HCT116 (cell line): ENCODE measurements at regions not wholly inside any gene's neighbourhood (a gene's known extent, or its start where the extent isn't known, plus 50 kb on each side); places are given as distances from the start of the nearest gene placed in this dataset.

Experiments
- ATAC-seq: fragments of 200-7000 bp; cut with Tn5 transposase; 2 replicates; pipeline ENCODE4 v1.9.1; 2020; ENCODE audit warnings: mild to moderate bottlenecking, moderate library complexity
- BruUV-seq: library from RNA; stranded (reverse); fragments of 400-500 nt; replicated peaks from 2 replicates; lab custom pipeline; 2021; lab: Mats Ljungman, UMichigan
- CTCF ChIA-PET: fragments of 300-600 bp; sonication (Branson Sonifier 250); formaldehyde crosslinking; loops from one replicate; lab custom pipeline; 2021; ENCODE audit warnings: antibody characterized with exemption; lab: Charles Lee
- POLR2A ChIA-PET: fragments of 300-600, 350-600 bp; sonication (Branson Sonifier 250); formaldehyde crosslinking; loops from one replicate; lab custom pipeline; 2021; ENCODE audit warnings: antibody characterized with exemption; lab: Charles Lee
- RAD21 ChIA-PET, 2 experiments: fragments of 300-600 bp; sonication (Branson Sonifier 250); formaldehyde crosslinking; loops; one replicate each; lab custom pipeline; 2023; ENCODE audit warnings: low total read pairs in 2 of 2; ENCODE audit not compliant: uncharacterized antibody in 2 of 2, unreplicated experiment in 2 of 2, low non-redundant PET in 1 of 2; lab: Charles Lee
- DNase-seq: peaks from one replicate; pipeline ENCODE4 v3.0.0-alpha.2; 2010; ENCODE audit warnings: low read depth, low spot score
- H2AFZ ChIP-seq: fragments of 200-600 bp; shearing (Covaris generic), sonication (generic); 2 replicates; pipeline ENCODE4 v1.6.1; 2017; ENCODE audit warnings: low read depth, mixed run types, mixed read lengths, antibody characterized with exemption, low read length; ENCODE audit not compliant: poor library complexity, severe bottlenecking
- H3K27ac ChIP-seq: 2 replicates; pipeline ENCODE4 v1.5.1; 2012; ENCODE audit warnings: low read depth, low read length
- H3K27me3 ChIP-seq: fragments of 200-600 bp; sonication (generic); 2 replicates; pipeline ENCODE4 v1.6.1; 2016; ENCODE audit warnings: mixed run types, low read length, mixed read lengths; ENCODE audit not compliant: insufficient read depth
- H3K36me3 ChIP-seq, 2 experiments: fragments of 200-500 bp in 1 of 2; fragments of 200-600 bp in 1 of 2; sonication (Bioruptor generic) in 1 of 2; sonication (generic) in 1 of 2; 2 replicates each; pipeline versions ENCODE4 v1.5.1 to v1.6.1; 2014 to 2016; ENCODE audit warnings: low read length in 2 of 2, inconsistent platforms in 1 of 2, mixed read lengths in 1 of 2, mixed run types in 1 of 2; ENCODE audit not compliant: insufficient read depth in 2 of 2, control insufficient read depth in 1 of 2
- H3K4me1 ChIP-seq, 2 experiments: fragments of 200-600 bp in 1 of 2; sonication (generic) in 1 of 2; 2 replicates each; pipeline versions ENCODE4 v1.5.1 to v1.6.1; 2012 to 2017; ENCODE audit warnings: low read length in 2 of 2, inconsistent platforms in 1 of 2, mild to moderate bottlenecking in 1 of 2, mixed read lengths in 1 of 2, mixed run types in 1 of 2, moderate library complexity in 1 of 2; ENCODE audit not compliant: insufficient read depth in 2 of 2, control insufficient read depth in 1 of 2
- H3K4me2 ChIP-seq: fragments of 200-600 bp; sonication (generic); 2 replicates; pipeline ENCODE4 v1.6.1; 2017; ENCODE audit warnings: mixed run types, low read length, mixed read lengths
- H3K4me3 ChIP-seq, 2 experiments: fragments of 200-600 bp in 1 of 2; sonication (generic) in 1 of 2; replicated peaks in 1 of 2; 2 replicates each; pipeline ENCODE4 v1.5.1; 2011 to 2016; ENCODE audit warnings: low read length in 2 of 2, control low read depth in 1 of 2, low read depth in 1 of 2, mild to moderate bottlenecking in 1 of 2, mixed read lengths in 1 of 2, mixed run types in 1 of 2
- H3K79me2 ChIP-seq: fragments of 200-600 bp; sonication (generic); 2 replicates; pipeline ENCODE4 v1.6.1; 2017; ENCODE audit warnings: mild to moderate bottlenecking, mixed run types, low read length, moderate library complexity, mixed read lengths; ENCODE audit not compliant: insufficient read depth
- H3K9ac ChIP-seq: fragments of 200-600 bp; sonication (generic); 2 replicates; pipeline ENCODE4 v1.6.1; 2016; ENCODE audit warnings: low read length, mixed read lengths
- H3K9me2 ChIP-seq: fragments of 200-600 bp; sonication (generic), shearing (Covaris generic); 2 replicates; pipeline ENCODE4 v1.6.1; 2017; ENCODE audit warnings: mixed run types, mild to moderate bottlenecking, moderate library complexity; ENCODE audit not compliant: insufficient read depth
- H3K9me3 ChIP-seq, 2 experiments: fragments of 200-500 bp in 1 of 2; fragments of 200-600 bp in 1 of 2; sonication (Bioruptor generic) in 1 of 2; sonication (generic) in 1 of 2; 2 replicates each; pipeline ENCODE4 v1.6.1; 2014 to 2017; ENCODE audit warnings: low read length in 2 of 2, mixed read lengths in 2 of 2, inconsistent platforms in 1 of 2, low read depth in 1 of 2, mild to moderate bottlenecking in 1 of 2, mixed run types in 1 of 2, moderate library complexity in 1 of 2; ENCODE audit not compliant: control insufficient read depth in 1 of 2, insufficient read depth in 1 of 2
- H4K20me1 ChIP-seq: fragments of 200-600 bp; sonication (generic), shearing (Covaris generic); 2 replicates; pipeline ENCODE4 v1.6.1; 2017; ENCODE audit warnings: mixed run types, mild to moderate bottlenecking, moderate library complexity; ENCODE audit not compliant: insufficient read depth
- CBX3 ChIP-seq: IDR thresholded peaks from 2 replicates; pipeline ENCODE4 v1.6.1; 2012; ENCODE audit warnings: low read depth
- ELF1 ChIP-seq: IDR thresholded peaks from 2 replicates; pipeline ENCODE4 v1.6.1; 2012; ENCODE audit warnings: low read depth, borderline replicate concordance
- EZH2phosphoT487 ChIP-seq: fragments of 200-600 bp; IDR thresholded peaks from 2 replicates; pipeline ENCODE4 v1.6.1; 2018; ENCODE audit warnings: antibody characterized with exemption, borderline replicate concordance
- FOSL1 ChIP-seq: IDR thresholded peaks from 2 replicates; pipeline ENCODE4 v1.6.1; 2012; ENCODE audit warnings: low read depth
- JUND ChIP-seq: IDR thresholded peaks from 2 replicates; pipeline ENCODE4 v1.6.1; 2012
- POLR2A ChIP-seq: IDR thresholded peaks from 2 replicates; pipeline ENCODE4 v1.7.0; 2011; ENCODE audit warnings: borderline replicate concordance; ENCODE audit not compliant: insufficient read depth, insufficient read length; ENCODE audit errors: extremely low read depth
- POLR2AphosphoS5 ChIP-seq: IDR thresholded peaks from 2 replicates; pipeline ENCODE4 v1.6.1; 2011; ENCODE audit warnings: mild to moderate bottlenecking, low read depth, low read length, moderate library complexity
- SIN3A ChIP-seq: IDR thresholded peaks from 2 replicates; pipeline ENCODE4 v1.6.1; 2012; ENCODE audit warnings: low read depth
- SP1 ChIP-seq: IDR thresholded peaks from 2 replicates; pipeline ENCODE4 v1.6.1; 2012; ENCODE audit warnings: low read depth
- TCF7L2 ChIP-seq: IDR thresholded peaks from 2 replicates; pipeline ENCODE4 v1.7.0; 2011; ENCODE audit warnings: borderline replicate concordance, inconsistent platforms; ENCODE audit not compliant: insufficient read depth, insufficient read length; ENCODE audit errors: extremely low read depth
- YY1 ChIP-seq: IDR thresholded peaks from 2 replicates; pipeline ENCODE4 v1.6.1; 2011; ENCODE audit warnings: low read length, low read depth, moderate library complexity, mild to moderate bottlenecking; ENCODE audit not compliant: insufficient replicate concordance; ENCODE audit errors: extremely low read depth
- ZNF274 ChIP-seq: fragments of 200-500 bp; sonication (Bioruptor generic); IDR thresholded peaks from 2 replicates; pipeline ENCODE4 v1.6.1; 2014; ENCODE audit warnings: mild to moderate bottlenecking, low read depth, low read length, inconsistent platforms
- intact Hi-C: fragments of 100-400 bp; cut with micrococcal nuclease; formaldehyde crosslinking; loops from 2 replicates; pipeline ENCODE4 v1.10.0; 2022
- TF ChIP-seq, protein P1 (sequence below): IDR thresholded peaks from 2 replicates; pipeline ENCODE4 v1.6.1; 2012; ENCODE audit warnings: low read depth
- TF ChIP-seq, protein P2 (sequence below): IDR thresholded peaks from 2 replicates; pipeline ENCODE4 v1.6.1; 2012
- TF ChIP-seq, protein P3 (sequence below): IDR thresholded peaks from 2 replicates; pipeline ENCODE4 v1.6.1; 2011; ENCODE audit warnings: mild to moderate bottlenecking, low read length, moderate library complexity; ENCODE audit not compliant: insufficient replicate concordance; ENCODE audit errors: extremely low read depth
- TF ChIP-seq, protein P4 (sequence below): IDR thresholded peaks from 2 replicates; pipeline ENCODE4 v1.6.1; 2012

DNA sequence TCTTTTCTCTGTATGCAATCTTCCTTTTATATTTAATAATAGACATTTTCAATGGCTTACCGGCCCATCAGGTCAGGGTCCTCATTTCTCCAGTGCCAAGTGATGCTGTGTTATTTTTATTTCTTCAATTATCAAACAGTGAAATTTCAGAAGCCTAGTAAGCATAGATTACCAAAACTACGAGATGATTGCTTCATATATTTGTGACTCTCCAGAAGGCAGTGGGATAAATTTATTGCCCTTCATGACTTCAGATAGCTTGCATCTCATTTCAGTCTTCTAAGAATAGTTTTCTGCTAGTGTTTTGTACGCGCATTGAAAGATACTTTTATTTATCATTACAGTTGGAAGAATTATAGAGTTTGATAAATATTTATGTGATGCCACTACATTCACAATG is 139.6 kb downstream of the FAT3 start (continued):
- TF ChIP-seq, protein P1, sequence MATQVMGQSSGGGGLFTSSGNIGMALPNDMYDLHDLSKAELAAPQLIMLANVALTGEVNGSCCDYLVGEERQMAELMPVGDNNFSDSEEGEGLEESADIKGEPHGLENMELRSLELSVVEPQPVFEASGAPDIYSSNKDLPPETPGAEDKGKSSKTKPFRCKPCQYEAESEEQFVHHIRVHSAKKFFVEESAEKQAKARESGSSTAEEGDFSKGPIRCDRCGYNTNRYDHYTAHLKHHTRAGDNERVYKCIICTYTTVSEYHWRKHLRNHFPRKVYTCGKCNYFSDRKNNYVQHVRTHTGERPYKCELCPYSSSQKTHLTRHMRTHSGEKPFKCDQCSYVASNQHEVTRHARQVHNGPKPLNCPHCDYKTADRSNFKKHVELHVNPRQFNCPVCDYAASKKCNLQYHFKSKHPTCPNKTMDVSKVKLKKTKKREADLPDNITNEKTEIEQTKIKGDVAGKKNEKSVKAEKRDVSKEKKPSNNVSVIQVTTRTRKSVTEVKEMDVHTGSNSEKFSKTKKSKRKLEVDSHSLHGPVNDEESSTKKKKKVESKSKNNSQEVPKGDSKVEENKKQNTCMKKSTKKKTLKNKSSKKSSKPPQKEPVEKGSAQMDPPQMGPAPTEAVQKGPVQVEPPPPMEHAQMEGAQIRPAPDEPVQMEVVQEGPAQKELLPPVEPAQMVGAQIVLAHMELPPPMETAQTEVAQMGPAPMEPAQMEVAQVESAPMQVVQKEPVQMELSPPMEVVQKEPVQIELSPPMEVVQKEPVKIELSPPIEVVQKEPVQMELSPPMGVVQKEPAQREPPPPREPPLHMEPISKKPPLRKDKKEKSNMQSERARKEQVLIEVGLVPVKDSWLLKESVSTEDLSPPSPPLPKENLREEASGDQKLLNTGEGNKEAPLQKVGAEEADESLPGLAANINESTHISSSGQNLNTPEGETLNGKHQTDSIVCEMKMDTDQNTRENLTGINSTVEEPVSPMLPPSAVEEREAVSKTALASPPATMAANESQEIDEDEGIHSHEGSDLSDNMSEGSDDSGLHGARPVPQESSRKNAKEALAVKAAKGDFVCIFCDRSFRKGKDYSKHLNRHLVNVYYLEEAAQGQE: no peak
- no peak for TF ChIP-seq JUND

DNA sequence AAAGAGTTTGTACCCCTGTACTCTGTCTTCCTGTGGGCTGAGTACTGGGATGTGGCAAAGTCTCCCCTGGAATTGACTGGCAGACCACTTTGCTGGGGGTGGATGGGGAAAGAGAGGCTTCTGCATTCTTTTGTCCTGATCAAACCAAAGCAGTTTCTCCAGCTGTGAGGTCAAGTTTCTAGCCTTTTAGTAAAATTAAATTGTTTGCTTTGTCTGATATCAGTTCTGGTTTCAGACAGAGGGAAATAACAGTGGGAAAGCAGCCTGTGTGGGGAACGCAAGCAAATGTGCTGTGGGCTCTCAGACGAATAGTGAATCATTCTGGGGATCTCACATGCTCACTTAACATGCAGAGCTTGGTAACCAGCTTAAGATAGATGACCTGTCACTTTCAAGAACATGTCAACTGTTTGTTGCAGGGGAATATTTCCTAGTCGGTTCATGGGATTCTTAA is 151.6 kb downstream of the FAT3 start:
- DNase-seq: no peak
- Histone ChIP-seq H3K79me2 (no peaks in the 10 kb centered on the region), H3K4me1 (no peaks in the 10 kb centered on the region), H3K9ac (no peak overlapping the region), H3K36me3 (no peaks in the 10 kb centered on the region), H3K9me3 (peaks cover 8 to 10% of the 10 kb centered on the region in 2 experiments; a peak in 2 of 4 replicates), H3K9me2 (no peaks in the 10 kb centered on the region), H3K4me3 (no peak overlapping the region), H4K20me1 (no peaks in the 10 kb centered on the region), H2AFZ (no peak overlapping the region), H3K27ac (no peak overlapping the region), H3K27me3 (no peaks in the 10 kb centered on the region), H3K4me2 (no peak overlapping the region)
- intact Hi-C loops: no loop called here
- ChIA-PET POLR2A (no interaction called here), RAD21 (no interaction called here), CTCF (no interaction called here)
- no peak for ATAC-seq
- no TSS peak for BruUV-seq
- TF ChIP-seq, protein P1: no peak
- TF ChIP-seq SIN3A (no peak), SP1 (no peak), ZNF274 (no peak), CBX3 (no peak), JUND (no peak), YY1 (no peak), ELF1 (no peak), TCF7L2 (no peak), POLR2A (no peak), FOSL1 (no peak), POLR2AphosphoS5 (no peak), EZH2phosphoT487 (no peak)
- TF ChIP-seq, protein P2, sequence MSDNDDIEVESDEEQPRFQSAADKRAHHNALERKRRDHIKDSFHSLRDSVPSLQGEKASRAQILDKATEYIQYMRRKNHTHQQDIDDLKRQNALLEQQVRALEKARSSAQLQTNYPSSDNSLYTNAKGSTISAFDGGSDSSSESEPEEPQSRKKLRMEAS: no peak
- TF ChIP-seq, protein P3, sequence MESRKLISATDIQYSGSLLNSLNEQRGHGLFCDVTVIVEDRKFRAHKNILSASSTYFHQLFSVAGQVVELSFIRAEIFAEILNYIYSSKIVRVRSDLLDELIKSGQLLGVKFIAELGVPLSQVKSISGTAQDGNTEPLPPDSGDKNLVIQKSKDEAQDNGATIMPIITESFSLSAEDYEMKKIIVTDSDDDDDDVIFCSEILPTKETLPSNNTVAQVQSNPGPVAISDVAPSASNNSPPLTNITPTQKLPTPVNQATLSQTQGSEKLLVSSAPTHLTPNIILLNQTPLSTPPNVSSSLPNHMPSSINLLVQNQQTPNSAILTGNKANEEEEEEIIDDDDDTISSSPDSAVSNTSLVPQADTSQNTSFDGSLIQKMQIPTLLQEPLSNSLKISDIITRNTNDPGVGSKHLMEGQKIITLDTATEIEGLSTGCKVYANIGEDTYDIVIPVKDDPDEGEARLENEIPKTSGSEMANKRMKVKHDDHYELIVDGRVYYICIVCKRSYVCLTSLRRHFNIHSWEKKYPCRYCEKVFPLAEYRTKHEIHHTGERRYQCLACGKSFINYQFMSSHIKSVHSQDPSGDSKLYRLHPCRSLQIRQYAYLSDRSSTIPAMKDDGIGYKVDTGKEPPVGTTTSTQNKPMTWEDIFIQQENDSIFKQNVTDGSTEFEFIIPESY: no peak
- TF ChIP-seq, protein P4, sequence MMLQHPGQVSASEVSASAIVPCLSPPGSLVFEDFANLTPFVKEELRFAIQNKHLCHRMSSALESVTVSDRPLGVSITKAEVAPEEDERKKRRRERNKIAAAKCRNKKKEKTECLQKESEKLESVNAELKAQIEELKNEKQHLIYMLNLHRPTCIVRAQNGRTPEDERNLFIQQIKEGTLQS: no peak
